ENCODE measurements at regions not wholly inside any gene's neighbourhood (a gene's known extent, or its start where the extent isn't known, plus 50 kb on each side); places are given as distances from the start of the nearest gene placed in this dataset.

GRCh38 chrX:14173873-14174272 lies 144.2 kb upstream of the GEMIN8 start:
- DNase-seq (ENCODE audit: low read depth in 2 of 2): no peak

- DNase-seq (ENCODE audit: low read depth in 2 of 2): no peak
Measured at GRCh38 chrX:14164828-14165227, 135.1 kb upstream of the GEMIN8 start.

- DNase-seq (ENCODE audit: low read depth in 2 of 2): no peak
Measured at GRCh38 chrX:14125462-14125861, 95.8 kb upstream of the GEMIN8 start.

- DNase-seq (ENCODE audit: low read depth in 2 of 2): no peak
Measured at GRCh38 chrX:14124562-14124961, 94.9 kb upstream of the GEMIN8 start.

- DNase-seq (ENCODE audit: low read depth in 2 of 2): peak; percentile 50 to 53
Measured at GRCh38 chrX:14095702-14096101, 66.0 kb upstream of the GEMIN8 start.

- no peak for DNase-seq (ENCODE audit: low read depth in 2 of 2)
Measured at GRCh38 chrX:14094191-14094590, 64.5 kb upstream of the GEMIN8 start.

GRCh38 chrX:14084466-14084865 lies 54.8 kb upstream of the GEMIN8 start:
- no peak for DNase-seq (ENCODE audit: low read depth in 2 of 2)

GRCh38 chrX:14083783-14084182 lies 54.1 kb upstream of the GEMIN8 start:
- no peak for DNase-seq (ENCODE audit: low read depth in 2 of 2)

GRCh38 chrX:14079891-14080430 lies 50.3 kb upstream of the GEMIN8 start:
- no peak for DNase-seq (ENCODE audit: low read depth in 2 of 2)

Measured in dermis microvascular lymphatic vessel endothelial cell (primary cell).